ENCODE measurements at regions not wholly inside any gene's neighbourhood (a gene's known extent, or its start where the extent isn't known, plus 50 kb on each side); places are given as distances from the start of the nearest gene placed in this dataset.

DNA sequence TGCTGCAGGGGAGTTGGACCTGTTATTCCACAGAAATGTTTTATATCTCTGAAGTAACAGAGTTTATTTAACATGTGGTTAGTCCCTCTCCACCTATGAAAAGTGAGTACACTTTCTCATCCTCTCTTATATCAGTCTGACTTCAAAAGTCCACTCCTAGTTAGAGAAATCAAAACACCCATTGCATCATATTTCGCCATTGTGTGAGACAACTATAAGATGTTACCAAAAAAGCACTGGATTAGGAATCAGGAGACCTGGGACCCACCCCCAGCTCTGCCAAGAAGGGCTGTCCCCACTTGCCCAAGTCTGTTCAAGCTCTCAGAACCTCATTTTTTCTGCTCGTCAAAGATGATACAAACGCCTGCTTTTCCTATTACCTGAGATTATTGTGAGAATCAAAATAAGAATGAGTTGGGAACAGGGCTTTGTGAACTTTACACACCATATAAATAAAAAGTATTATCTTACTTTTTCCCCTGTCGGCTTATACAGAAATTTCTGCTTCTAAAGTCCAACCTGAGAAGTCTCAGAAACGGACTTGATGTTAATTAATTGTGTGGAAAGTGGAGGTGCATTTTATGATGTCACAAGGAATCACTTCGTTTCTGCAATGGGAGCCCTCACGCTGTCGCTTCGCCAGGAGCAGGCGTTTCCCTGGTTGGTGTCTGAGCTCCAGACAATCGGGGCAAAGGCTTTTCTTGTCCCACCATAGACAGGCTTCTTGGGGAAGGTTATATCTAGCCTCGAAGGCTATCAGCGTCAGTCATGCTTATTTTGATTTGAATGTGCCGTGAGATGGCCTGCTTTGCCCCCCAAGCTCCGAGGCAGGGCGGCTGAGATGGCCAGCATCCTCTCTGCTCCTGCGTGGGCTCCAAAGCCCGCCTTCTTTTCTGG, 89.6 kb upstream of the ZNF516 start:
- Histone ChIP-seq H3K9me3 (no peaks in the 10 kb centered on the region), H3K27me3 (peaks cover 0 to 24% of the 10 kb centered on the region in 2 donors), H3K27ac (no peak overlapping the region), H3K4me1 (peaks cover 0 to 10% (median 2%) of the 10 kb centered on the region in 4 donors), H3K4me3 (no peak overlapping the region), H3K36me3 (no peaks in the 10 kb centered on the region)
- TF ChIP-seq, protein P1, sequence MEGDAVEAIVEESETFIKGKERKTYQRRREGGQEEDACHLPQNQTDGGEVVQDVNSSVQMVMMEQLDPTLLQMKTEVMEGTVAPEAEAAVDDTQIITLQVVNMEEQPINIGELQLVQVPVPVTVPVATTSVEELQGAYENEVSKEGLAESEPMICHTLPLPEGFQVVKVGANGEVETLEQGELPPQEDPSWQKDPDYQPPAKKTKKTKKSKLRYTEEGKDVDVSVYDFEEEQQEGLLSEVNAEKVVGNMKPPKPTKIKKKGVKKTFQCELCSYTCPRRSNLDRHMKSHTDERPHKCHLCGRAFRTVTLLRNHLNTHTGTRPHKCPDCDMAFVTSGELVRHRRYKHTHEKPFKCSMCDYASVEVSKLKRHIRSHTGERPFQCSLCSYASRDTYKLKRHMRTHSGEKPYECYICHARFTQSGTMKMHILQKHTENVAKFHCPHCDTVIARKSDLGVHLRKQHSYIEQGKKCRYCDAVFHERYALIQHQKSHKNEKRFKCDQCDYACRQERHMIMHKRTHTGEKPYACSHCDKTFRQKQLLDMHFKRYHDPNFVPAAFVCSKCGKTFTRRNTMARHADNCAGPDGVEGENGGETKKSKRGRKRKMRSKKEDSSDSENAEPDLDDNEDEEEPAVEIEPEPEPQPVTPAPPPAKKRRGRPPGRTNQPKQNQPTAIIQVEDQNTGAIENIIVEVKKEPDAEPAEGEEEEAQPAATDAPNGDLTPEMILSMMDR (IDR thresholded peaks at IDR 0.05): no peak
- intact Hi-C loops (cut with DNase I; ENCODE audit: low total_unique reads): no loop called here
- DNase-seq: no peak

DNA sequence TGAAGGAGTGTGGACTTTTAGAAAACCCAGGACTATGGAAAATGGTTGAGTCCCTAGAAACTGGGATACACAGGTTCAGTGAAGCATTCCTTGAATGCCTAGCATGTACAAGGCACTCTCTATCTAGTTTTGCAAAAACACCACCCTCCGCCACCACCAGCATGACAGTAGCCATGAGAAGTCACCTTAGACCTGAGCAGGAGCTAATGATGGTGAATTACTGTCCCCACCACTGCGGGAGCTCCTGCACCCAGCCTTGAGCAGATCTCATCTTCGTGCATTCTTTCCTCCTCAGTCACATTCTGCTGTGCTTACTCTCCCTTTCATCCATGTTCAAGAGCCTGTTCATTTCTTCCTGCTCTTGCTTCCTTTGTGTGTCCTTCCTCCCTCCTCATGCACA, 86.2 kb upstream of the ZNF516 start:
- intact Hi-C loops (cut with DNase I; ENCODE audit: low total_unique reads): no loop called here
- Histone ChIP-seq H3K4me1 (no peaks in the 10 kb centered on the region), H3K27me3 (peaks cover 0 to 24% of the 10 kb centered on the region in 2 donors), H3K4me3 (no peak overlapping the region), H3K9me3 (no peaks in the 10 kb centered on the region), H3K36me3 (no peaks in the 10 kb centered on the region), H3K27ac (no peak overlapping the region)
- TF ChIP-seq, protein P1 (IDR thresholded peaks at IDR 0.05): no peak
- no peak for DNase-seq

DNA sequence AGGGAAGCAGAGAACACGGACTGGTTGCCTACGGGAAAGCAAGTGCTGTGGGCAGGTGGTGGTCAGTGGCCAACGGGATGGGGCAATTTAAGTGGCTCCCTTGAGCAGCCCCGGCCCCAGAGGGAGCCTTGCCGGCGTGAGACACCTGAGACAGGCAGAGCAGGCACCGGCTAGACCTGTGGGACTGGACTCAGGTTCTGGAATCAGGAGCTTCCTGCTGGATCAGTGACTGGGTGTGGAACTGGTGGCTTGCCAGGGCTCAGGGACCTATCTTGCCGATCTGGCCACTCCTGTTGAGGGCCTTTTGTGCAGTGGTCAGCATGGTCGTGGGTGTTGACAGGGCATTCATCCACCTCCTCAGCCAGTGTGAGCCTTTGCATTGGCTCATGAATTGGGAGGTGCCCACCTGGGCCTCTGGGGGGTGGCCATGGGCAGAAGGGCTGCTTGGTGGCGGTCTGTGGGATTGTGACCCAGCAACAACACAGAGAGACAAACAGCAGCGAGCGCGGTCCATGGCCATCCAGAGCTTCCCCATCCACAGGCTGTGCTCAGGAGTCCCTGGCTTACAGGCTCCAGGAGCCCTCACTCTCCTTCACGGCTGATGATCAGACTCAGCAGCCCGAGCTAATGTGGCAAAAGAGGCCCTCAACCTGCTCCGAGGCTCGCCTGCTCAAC, 85.4 kb upstream of the ZNF516 start:
- Histone ChIP-seq H3K4me3 (no peak overlapping the region), H3K27ac (no peak overlapping the region), H3K4me1 (no peaks in the 10 kb centered on the region), H3K9me3 (no peaks in the 10 kb centered on the region), H3K36me3 (no peaks in the 10 kb centered on the region), H3K27me3 (peaks cover 0 to 24% of the 10 kb centered on the region in 2 donors)
- TF ChIP-seq, protein P1 (IDR thresholded peaks at IDR 0.05): no peak
- intact Hi-C loops (cut with DNase I; ENCODE audit: low total_unique reads): no loop called here
- no peak for DNase-seq

DNA sequence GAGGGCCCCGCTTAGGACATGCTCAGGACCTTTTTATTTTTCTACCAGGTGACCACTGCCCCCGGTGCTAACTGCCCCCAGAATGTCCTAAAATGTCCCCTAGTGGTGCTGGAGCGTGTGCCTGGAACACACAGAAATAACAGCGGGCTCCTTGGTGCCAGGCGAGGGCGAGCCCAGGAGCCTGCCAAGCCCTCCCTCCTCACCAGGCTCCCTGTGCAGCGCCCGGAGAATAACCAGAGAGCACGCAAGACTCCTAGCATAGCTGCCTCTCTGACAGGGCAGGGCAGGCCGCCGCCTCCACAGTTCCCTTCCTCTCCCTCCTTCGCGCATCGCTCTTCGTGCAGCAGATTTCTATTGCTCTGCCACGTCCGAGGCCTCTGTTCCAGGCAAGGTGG, 84.3 kb upstream of the ZNF516 start:
- Histone ChIP-seq H3K4me3 (no peak overlapping the region), H3K27me3 (peaks cover 0 to 24% of the 10 kb centered on the region in 2 donors), H3K27ac (no peak overlapping the region), H3K36me3 (no peaks in the 10 kb centered on the region), H3K4me1 (no peaks in the 10 kb centered on the region), H3K9me3 (no peaks in the 10 kb centered on the region)
- TF ChIP-seq, protein P1 (IDR thresholded peaks at IDR 0.05): no peak
- no peak for DNase-seq
- intact Hi-C loops (cut with DNase I; ENCODE audit: low total_unique reads): no loop called here

DNA sequence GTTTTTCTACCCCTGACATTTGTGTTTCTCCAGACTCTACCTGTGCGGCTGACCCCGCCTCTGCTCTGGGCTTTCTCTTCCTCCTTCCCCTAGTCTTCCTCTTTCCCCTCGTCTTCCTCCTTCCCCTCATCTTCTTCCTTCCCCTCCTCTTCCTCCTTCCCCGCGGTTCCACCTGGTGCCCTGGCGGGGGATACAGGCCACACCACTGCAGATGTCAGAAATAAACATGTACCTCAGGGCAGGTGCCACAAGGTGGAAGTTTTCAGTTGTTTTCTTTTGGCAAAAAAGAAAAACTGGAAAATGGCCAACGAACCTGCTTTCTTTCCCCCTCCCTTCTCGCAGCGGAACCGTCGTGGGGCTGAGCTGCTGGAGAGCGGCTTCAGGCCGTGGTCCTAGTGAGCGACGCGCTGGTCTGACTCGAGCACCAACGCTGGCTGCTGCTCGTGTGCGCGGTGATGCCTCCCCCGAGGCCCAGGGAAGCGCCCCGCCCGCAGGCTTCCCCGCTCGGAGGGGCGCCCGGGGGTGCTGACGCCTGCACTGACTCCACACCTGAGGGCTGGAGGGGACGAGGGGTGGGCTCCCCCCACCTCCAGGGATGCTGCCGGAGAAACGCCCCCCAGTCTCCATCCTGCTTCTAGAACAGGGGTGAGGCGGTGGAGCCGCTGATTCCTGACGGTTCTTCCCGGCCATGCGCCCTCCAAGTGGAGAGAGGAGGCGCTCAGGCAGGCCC, 83.7 kb upstream of the ZNF516 start:
- Histone ChIP-seq H3K27ac (no peak overlapping the region), H3K27me3 (peaks cover 0 to 24% of the 10 kb centered on the region in 2 donors), H3K4me3 (no peak overlapping the region), H3K4me1 (no peaks in the 10 kb centered on the region), H3K36me3 (no peaks in the 10 kb centered on the region), H3K9me3 (no peaks in the 10 kb centered on the region)
- intact Hi-C loops (cut with DNase I; ENCODE audit: low total_unique reads): no loop called here
- TF ChIP-seq, protein P1 (IDR thresholded peaks at IDR 0.05): no peak
- no peak for DNase-seq

Measured in tibial artery (tissue), 4 donors.